HG03520 (cell line): ENCODE measurements at regions not wholly inside any gene's neighbourhood (a gene's known extent, or its start where the extent isn't known, plus 50 kb on each side); places are given as distances from the start of the nearest gene placed in this dataset.
A peak's percentile ranks its signal among the peaks of the same experiment; 100 is the strongest.
"Not testable (repeated sequence)": the region's sequence is repeated elsewhere in the genome, so short reads cannot be mapped to it uniquely, and the experiment has no call there.

ENCODE experiments used
- ATAC-seq: cut with Tn5 transposase; IDR thresholded peaks from one replicate; pipeline ENCODE4 v1.9.1; 2021; ENCODE audit warnings: mild to moderate bottlenecking, moderate library complexity; ENCODE audit not compliant: unreplicated experiment

- ATAC-seq = no peak
Observed at GRCh38 chr6:82573254-82573972, 209.8 kb downstream of the TPBG start.

GRCh38 chr6:82576284-82576683 is 212.7 kb downstream of the TPBG start:
- ATAC-seq = no peak

GRCh38 chr6:82584194-82584695 is 220.6 kb downstream of the TPBG start:
- ATAC-seq = no peak

GRCh38 chr6:82584856-82585255 is 221.2 kb downstream of the TPBG start:
- ATAC-seq = no peak

GRCh38 chr6:82588020-82588419 is 224.4 kb downstream of the TPBG start:
- no peak for ATAC-seq

- ATAC-seq = no peak
Observed at GRCh38 chr6:82588859-82589412, 225.3 kb downstream of the TPBG start.

GRCh38 chr6:82589509-82590206 is 226.0 kb downstream of the TPBG start:
- peak; percentile 64 for ATAC-seq

GRCh38 chr6:82597201-82597600 is 233.6 kb downstream of the TPBG start:
- ATAC-seq = no peak

GRCh38 chr6:82602776-82603175 is 239.2 kb downstream of the TPBG start:
- ATAC-seq = no peak

GRCh38 chr6:82603871-82604270 is 240.3 kb downstream of the TPBG start:
- ATAC-seq = no peak

GRCh38 chr6:82607998-82608725 is 244.5 kb downstream of the TPBG start:
- no peak for ATAC-seq

GRCh38 chr6:82608781-82609180 is 245.2 kb downstream of the TPBG start:
- ATAC-seq = no peak

- no peak for ATAC-seq
Observed at GRCh38 chr6:82611751-82612150, 248.1 kb downstream of the TPBG start.

GRCh38 chr6:82612475-82613039 is 248.9 kb downstream of the TPBG start:
- no peak for ATAC-seq

- ATAC-seq = no peak
Observed at GRCh38 chr6:82614518-82614917, 250.9 kb downstream of the TPBG start.

GRCh38 chr6:82616386-82617028 is 252.9 kb downstream of the TPBG start:
- no peak for ATAC-seq

- no peak for ATAC-seq
Observed at GRCh38 chr6:82617648-82618047, 254.0 kb downstream of the TPBG start.

- no peak for ATAC-seq
Observed at GRCh38 chr6:82619573-82619972, 256.0 kb downstream of the TPBG start.

- ATAC-seq = no peak
Observed at GRCh38 chr6:82622461-82622860, 258.8 kb downstream of the TPBG start.

GRCh38 chr6:82624251-82624650 is 260.6 kb downstream of the TPBG start:
- no peak for ATAC-seq

- not testable (repeated sequence) for ATAC-seq
Observed at GRCh38 chr6:82626946-82627345, 263.3 kb downstream of the TPBG start.
